ENCODE measurements at regions not wholly inside any gene's neighbourhood (a gene's known extent, or its start where the extent isn't known, plus 50 kb on each side); places are given as distances from the start of the nearest gene placed in this dataset.

GRCh38 chr5:88659529-88660263, 223.3 kb downstream of the MEF2C start:
- Histone ChIP-seq H3K27me3 (ENCODE audit: insufficient read depth, low read length) (peaks cover 55% of the 10 kb centered on the region), H2AFZ (ENCODE audit: low read length) (peak overlapping the region; percentile 17), H3K79me2 (ENCODE audit: insufficient read depth, low read length) (no peaks in the 10 kb centered on the region), H4K20me1 (ENCODE audit: insufficient read depth, low read length) (no peaks in the 10 kb centered on the region), H3K36me3 (ENCODE audit: insufficient read depth, low read length) (no peaks in the 10 kb centered on the region), H3K9me3 (ENCODE audit: low read depth, low read length) (no peaks in the 10 kb centered on the region), H3K4me1 (ENCODE audit: insufficient read depth, low read length) (peaks cover 7% of the 10 kb centered on the region), H3K27ac (ENCODE audit: low read depth, low read length) (no peak overlapping the region), H3K4me3 (ENCODE audit: insufficient read depth, low read length) (no peak overlapping the region), H3K4me2 (ENCODE audit: insufficient read depth, low read length) (no peak overlapping the region)
- TF ChIP-seq, protein P1, sequence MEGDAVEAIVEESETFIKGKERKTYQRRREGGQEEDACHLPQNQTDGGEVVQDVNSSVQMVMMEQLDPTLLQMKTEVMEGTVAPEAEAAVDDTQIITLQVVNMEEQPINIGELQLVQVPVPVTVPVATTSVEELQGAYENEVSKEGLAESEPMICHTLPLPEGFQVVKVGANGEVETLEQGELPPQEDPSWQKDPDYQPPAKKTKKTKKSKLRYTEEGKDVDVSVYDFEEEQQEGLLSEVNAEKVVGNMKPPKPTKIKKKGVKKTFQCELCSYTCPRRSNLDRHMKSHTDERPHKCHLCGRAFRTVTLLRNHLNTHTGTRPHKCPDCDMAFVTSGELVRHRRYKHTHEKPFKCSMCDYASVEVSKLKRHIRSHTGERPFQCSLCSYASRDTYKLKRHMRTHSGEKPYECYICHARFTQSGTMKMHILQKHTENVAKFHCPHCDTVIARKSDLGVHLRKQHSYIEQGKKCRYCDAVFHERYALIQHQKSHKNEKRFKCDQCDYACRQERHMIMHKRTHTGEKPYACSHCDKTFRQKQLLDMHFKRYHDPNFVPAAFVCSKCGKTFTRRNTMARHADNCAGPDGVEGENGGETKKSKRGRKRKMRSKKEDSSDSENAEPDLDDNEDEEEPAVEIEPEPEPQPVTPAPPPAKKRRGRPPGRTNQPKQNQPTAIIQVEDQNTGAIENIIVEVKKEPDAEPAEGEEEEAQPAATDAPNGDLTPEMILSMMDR (IDR thresholded peaks at IDR 0.05; ENCODE audit: extremely low read depth, low read depth, low read length) = no peak
- DNase-seq (ENCODE audit: insufficient read length, low spot score, missing footprints) = no peak

GRCh38 chr5:88658886-88659285, 224.1 kb downstream of the MEF2C start:
- Histone ChIP-seq H3K4me1 (ENCODE audit: insufficient read depth, low read length) (peaks cover 7% of the 10 kb centered on the region), H3K4me2 (ENCODE audit: insufficient read depth, low read length) (no peak overlapping the region), H3K79me2 (ENCODE audit: insufficient read depth, low read length) (no peaks in the 10 kb centered on the region), H3K9me3 (ENCODE audit: low read depth, low read length) (no peaks in the 10 kb centered on the region), H2AFZ (ENCODE audit: low read length) (no peak overlapping the region), H3K27me3 (ENCODE audit: insufficient read depth, low read length) (peaks cover 47% of the 10 kb centered on the region), H3K27ac (ENCODE audit: low read depth, low read length) (no peak overlapping the region), H4K20me1 (ENCODE audit: insufficient read depth, low read length) (no peaks in the 10 kb centered on the region), H3K4me3 (ENCODE audit: insufficient read depth, low read length) (no peak overlapping the region), H3K36me3 (ENCODE audit: insufficient read depth, low read length) (no peaks in the 10 kb centered on the region)
- TF ChIP-seq, protein P1 (IDR thresholded peaks at IDR 0.05; ENCODE audit: extremely low read depth, low read depth, low read length) = no peak
- DNase-seq (ENCODE audit: insufficient read length, low spot score, missing footprints) = no peak

GRCh38 chr5:88657906-88658775, 224.8 kb downstream of the MEF2C start:
- Histone ChIP-seq H3K4me3 (ENCODE audit: insufficient read depth, low read length) (no peak overlapping the region), H3K27ac (ENCODE audit: low read depth, low read length) (no peak overlapping the region), H3K79me2 (ENCODE audit: insufficient read depth, low read length) (no peaks in the 10 kb centered on the region), H3K27me3 (ENCODE audit: insufficient read depth, low read length) (peaks cover 39% of the 10 kb centered on the region), H3K9me3 (ENCODE audit: low read depth, low read length) (no peaks in the 10 kb centered on the region), H4K20me1 (ENCODE audit: insufficient read depth, low read length) (no peaks in the 10 kb centered on the region), H2AFZ (ENCODE audit: low read length) (no peak overlapping the region), H3K4me2 (ENCODE audit: insufficient read depth, low read length) (no peak overlapping the region), H3K36me3 (ENCODE audit: insufficient read depth, low read length) (no peaks in the 10 kb centered on the region), H3K4me1 (ENCODE audit: insufficient read depth, low read length) (peaks cover 7% of the 10 kb centered on the region)
- no peak for DNase-seq (ENCODE audit: insufficient read length, low spot score, missing footprints)
- TF ChIP-seq, protein P1 (IDR thresholded peaks at IDR 0.05; ENCODE audit: extremely low read depth, low read depth, low read length) = no peak

DNA sequence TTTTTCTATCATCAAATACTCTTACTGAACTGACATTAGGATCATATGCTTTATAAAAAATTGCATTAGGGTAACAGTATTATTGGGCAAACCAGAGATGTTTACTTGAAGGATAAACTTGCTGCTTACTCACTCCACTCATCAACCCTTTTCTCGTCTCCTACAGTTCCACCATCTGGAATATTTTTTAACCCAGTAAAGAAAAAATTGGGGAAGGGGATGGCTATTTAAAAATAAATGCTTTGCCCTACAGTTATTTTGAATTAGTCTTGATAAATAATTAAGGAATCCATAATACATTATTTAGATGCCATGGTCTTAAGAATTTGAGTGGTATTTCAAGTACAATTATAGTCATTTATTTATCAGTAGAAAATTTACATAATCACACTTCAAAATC, 225.8 kb downstream of the MEF2C start:
- TF ChIP-seq, protein P1 (IDR thresholded peaks at IDR 0.05; ENCODE audit: extremely low read depth, low read depth, low read length) = no peak
- DNase-seq (ENCODE audit: insufficient read length, low spot score, missing footprints) = no peak

More for the DNA sequence above, 225.8 kb downstream of the MEF2C start:
- Histone ChIP-seq H2AFZ (ENCODE audit: low read length) (no peak overlapping the region), H3K27ac (ENCODE audit: low read depth, low read length) (no peak overlapping the region), H3K4me3 (ENCODE audit: insufficient read depth, low read length) (no peak overlapping the region), H3K4me2 (ENCODE audit: insufficient read depth, low read length) (no peak overlapping the region), H4K20me1 (ENCODE audit: insufficient read depth, low read length) (no peaks in the 10 kb centered on the region), H3K4me1 (ENCODE audit: insufficient read depth, low read length) (peaks cover 7% of the 10 kb centered on the region), H3K9me3 (ENCODE audit: low read depth, low read length) (no peaks in the 10 kb centered on the region), H3K36me3 (ENCODE audit: insufficient read depth, low read length) (no peaks in the 10 kb centered on the region), H3K27me3 (ENCODE audit: insufficient read depth, low read length) (peaks cover 30% of the 10 kb centered on the region), H3K79me2 (ENCODE audit: insufficient read depth, low read length) (no peaks in the 10 kb centered on the region)

All from osteoblast (primary cell).